IMR-90 (cell line): ENCODE measurements at regions not wholly inside any gene's neighbourhood (a gene's known extent, or its start where the extent isn't known, plus 50 kb on each side); places are given as distances from the start of the nearest gene placed in this dataset.

ENCODE experiments used
- ATAC-seq: fragments of 200-7000 bp; cut with Tn5 transposase; 2 replicates; pipeline ENCODE4 v1.9.1; 2020; ENCODE audit warnings: low read depth, mild to moderate bottlenecking, moderate library complexity
- BruUV-seq: library from RNA; stranded (reverse); fragments of 400-500 nt; replicated peaks from 2 replicates; lab custom pipeline; 2021; lab: Mats Ljungman, UMichigan
- CTCF ChIA-PET: fragments of 300-600 bp; formaldehyde crosslinking; extraction: SDS; loops from one replicate; lab custom pipeline; 2021; ENCODE audit warnings: antibody characterized with exemption; lab: Yijun Ruan, JAX
- POLR2A ChIA-PET: fragments of 300-600 bp; sonication (Branson Sonifier 250); formaldehyde crosslinking; loops from one replicate; lab custom pipeline; 2022; ENCODE audit warnings: antibody characterized with exemption; ENCODE audit not compliant: unreplicated experiment; lab: Charles Lee
- DNase-seq: peaks from one replicate; pipeline ENCODE4 v3.0.0; 2013
- H2AFZ ChIP-seq: replicated peaks from 2 replicates; pipeline ENCODE3; 2013; ENCODE audit warnings: low read length, mild to moderate bottlenecking; ENCODE audit not compliant: poor library complexity
- H2AK5ac ChIP-seq: 2 replicates; pipeline ENCODE4 v1.6.1; 2013; ENCODE audit warnings: low read depth, low read length, inconsistent platforms
- H2AK9ac ChIP-seq: replicated peaks from 2 replicates; pipeline ENCODE3; 2013; ENCODE audit warnings: mild to moderate bottlenecking, low read depth, low read length, moderate library complexity; ENCODE audit not compliant: poor library complexity
- H2BK120ac ChIP-seq: 2 replicates; pipeline ENCODE4 v1.6.1; 2013; ENCODE audit warnings: low read depth, low read length, inconsistent platforms
- H2BK15ac ChIP-seq: 3 replicates; pipeline ENCODE4 v1.6.1; 2013; ENCODE audit warnings: low read depth, low read length, inconsistent platforms
- H2BK20ac ChIP-seq: 2 replicates; pipeline ENCODE4 v1.6.1; 2013; ENCODE audit warnings: low read depth, mild to moderate bottlenecking, inconsistent platforms, low read length, moderate library complexity
- H2BK5ac ChIP-seq: 2 replicates; pipeline ENCODE4 v1.6.1; 2013; ENCODE audit warnings: mild to moderate bottlenecking, low read depth, low read length, inconsistent platforms; ENCODE audit not compliant: poor library complexity, severe bottlenecking
- H3K14ac ChIP-seq: replicated peaks from 2 replicates; pipeline ENCODE4 v1.6.1; 2013; ENCODE audit warnings: low read depth, low read length, inconsistent platforms
- H3K18ac ChIP-seq: 2 replicates; pipeline ENCODE4 v1.6.1; 2013; ENCODE audit warnings: low read depth, low read length, control low read depth
- H3K23ac ChIP-seq: 2 replicates; pipeline ENCODE4 v1.6.1; 2013; ENCODE audit warnings: low read depth, low read length, inconsistent platforms
- H3K27ac ChIP-seq: 2 replicates; pipeline ENCODE4 v1.5.1; 2013; ENCODE audit warnings: mild to moderate bottlenecking, control low read depth, low read length; ENCODE audit not compliant: insufficient read depth
- H3K27me3 ChIP-seq: 2 replicates; pipeline ENCODE4 v1.6.1; 2013; ENCODE audit warnings: low read length; ENCODE audit not compliant: control insufficient read depth, insufficient read depth
- H3K36me3 ChIP-seq: 2 replicates; pipeline ENCODE4 v1.6.1; 2013; ENCODE audit warnings: low read length, mixed read lengths; ENCODE audit not compliant: control insufficient read depth, insufficient read depth
- H3K4ac ChIP-seq: 2 replicates; pipeline ENCODE4 v1.6.1; 2013; ENCODE audit warnings: low read depth, low read length, inconsistent platforms
- H3K4me1 ChIP-seq: 2 replicates; pipeline ENCODE4 v1.6.1; 2013; ENCODE audit warnings: low read length, mixed read lengths; ENCODE audit not compliant: control insufficient read depth, insufficient read depth
- H3K4me2 ChIP-seq: 2 replicates; pipeline ENCODE4 v1.6.1; 2013; ENCODE audit warnings: low read depth, mild to moderate bottlenecking, control low read depth, low read length, moderate library complexity
- H3K4me3 ChIP-seq: 2 replicates; pipeline ENCODE4 v1.5.1; 2013; ENCODE audit warnings: low read depth, mild to moderate bottlenecking, control low read depth, low read length, moderate library complexity; ENCODE audit not compliant: insufficient read depth
- H3K56ac ChIP-seq: 2 replicates; pipeline ENCODE4 v1.6.1; 2013; ENCODE audit warnings: low read length, inconsistent platforms; ENCODE audit not compliant: insufficient read depth; ENCODE audit errors: extremely low read depth
- H3K79me1 ChIP-seq, 2 experiments: 2 replicates each; pipeline ENCODE4 v1.6.1; 2013; ENCODE audit warnings: low read length in 2 of 2, inconsistent platforms in 1 of 2, low read depth in 1 of 2
- H3K9ac ChIP-seq: 2 replicates; pipeline ENCODE4 v1.6.1; 2013; ENCODE audit warnings: low read depth, low read length, control low read depth
- H3K9me1 ChIP-seq: 2 replicates; pipeline ENCODE4 v1.6.1; 2013; ENCODE audit warnings: low read length, inconsistent platforms; ENCODE audit not compliant: insufficient read depth
- H3K9me3 ChIP-seq: 2 replicates; pipeline ENCODE4 v1.6.1; 2013; ENCODE audit warnings: low read length; ENCODE audit not compliant: control insufficient read depth, insufficient read depth
- H4K20me1 ChIP-seq: 2 replicates; pipeline ENCODE4 v1.6.1; 2013; ENCODE audit warnings: low read length, inconsistent platforms; ENCODE audit not compliant: insufficient read depth
- H4K5ac ChIP-seq: 2 replicates; pipeline ENCODE4 v1.6.1; 2013; ENCODE audit warnings: mild to moderate bottlenecking, low read depth, low read length, control low read depth
- H4K8ac ChIP-seq, 2 experiments: 2 replicates each; pipeline ENCODE4 v1.6.1; 2013; ENCODE audit warnings: low read depth in 2 of 2, low read length in 2 of 2, control low read depth in 1 of 2, inconsistent platforms in 1 of 2
- H4K91ac ChIP-seq: 2 replicates; pipeline ENCODE4 v1.6.1; 2013; ENCODE audit warnings: low read depth, low read length, inconsistent platforms; ENCODE audit not compliant: insufficient read depth
- BHLHE40 ChIP-seq: fragments of 150-350 bp; IDR thresholded peaks from 2 replicates; pipeline ENCODE4 v1.6.1; 2016; ENCODE audit warnings: mild to moderate bottlenecking, low read depth, low read length
- CEBPB ChIP-seq: IDR thresholded peaks from 2 replicates; pipeline ENCODE4 v1.6.1; 2012; ENCODE audit warnings: low read depth, low read length, improper control_type of control experiment
- CHD1 ChIP-seq: IDR thresholded peaks from 2 replicates; pipeline ENCODE4 v1.6.1; 2012; ENCODE audit warnings: low read depth, low read length, improper control_type of control experiment
- CTCF ChIP-seq: conservative IDR thresholded peaks from 2 replicates; pipeline ENCODE4 v1.5.1; 2012; ENCODE audit warnings: mild to moderate bottlenecking, low read depth, low read length, improper control_type of control experiment
- ELK1 ChIP-seq: fragments of 150-350 bp; IDR thresholded peaks from 2 replicates; pipeline ENCODE4 v1.6.1; 2016; ENCODE audit warnings: low read depth, mild to moderate bottlenecking, low read length, moderate library complexity, borderline replicate concordance
- FOS ChIP-seq: fragments of 150-350 bp; IDR thresholded peaks from 2 replicates; pipeline ENCODE4 v1.6.1; 2016; ENCODE audit warnings: low read depth, low read length
- MAFK ChIP-seq: IDR thresholded peaks from 2 replicates; pipeline ENCODE4 v1.6.1; 2012; ENCODE audit warnings: low read depth, low read length, improper control_type of control experiment
- MAZ ChIP-seq: IDR thresholded peaks from 2 replicates; pipeline ENCODE4 v1.6.1; 2012; ENCODE audit warnings: low read depth, mild to moderate bottlenecking, low read length, improper control_type of control experiment, moderate library complexity, borderline replicate concordance
- MXI1 ChIP-seq: IDR thresholded peaks from 2 replicates; pipeline ENCODE4 v1.6.1; 2012; ENCODE audit warnings: low read depth, mild to moderate bottlenecking, low read length, moderate library complexity, borderline replicate concordance
- NFE2L2 ChIP-seq: fragments of 150-350 bp; IDR thresholded peaks from 2 replicates; pipeline ENCODE4 v1.6.1; 2016; ENCODE audit warnings: low read depth, mild to moderate bottlenecking, low read length
- POLR2A ChIP-seq: IDR thresholded peaks from 2 replicates; pipeline ENCODE4 v1.6.1; 2012; ENCODE audit warnings: mild to moderate bottlenecking, low read depth, low read length
- RAD21 ChIP-seq: IDR thresholded peaks from 2 replicates; pipeline ENCODE4 v1.6.1; 2012; ENCODE audit warnings: low read length, improper control_type of control experiment
- RCOR1 ChIP-seq: IDR thresholded peaks from 2 replicates; pipeline ENCODE4 v1.6.1; 2012; ENCODE audit warnings: mild to moderate bottlenecking, low read length, improper control_type of control experiment; ENCODE audit not compliant: insufficient replicate concordance
- RFX5 ChIP-seq: IDR thresholded peaks from 2 replicates; pipeline ENCODE4 v1.8.0; 2012; ENCODE audit warnings: low read depth, mild to moderate bottlenecking, low read length, moderate library complexity
- SMC3 ChIP-seq: fragments of 150-350 bp; IDR thresholded peaks from 2 replicates; pipeline ENCODE4 v1.6.1; 2016; ENCODE audit warnings: low read depth, mild to moderate bottlenecking, antibody characterized with exemption, low read length, moderate library complexity
- USF2 ChIP-seq: fragments of 150-350 bp; IDR thresholded peaks from 2 replicates; pipeline ENCODE4 v1.6.1; 2017; ENCODE audit warnings: mild to moderate bottlenecking, antibody characterized with exemption, low read length, low read depth
- WGBS, 2 experiments: methylation state at CpG; one replicate each; pipeline versions ENCODE4 v1.1.5 to v1.1.7; 2013; ENCODE audit warnings: missing lambda C conversion rate in 2 of 2; ENCODE audit not compliant: insufficient read length in 1 of 2; ENCODE audit errors: extremely low coverage in 2 of 2; 5-methylcytosine and 5-hydroxymethylcytosine counted together
- dilution Hi-C: fragments of 300-500 bp; cut with HindIII; formaldehyde crosslinking; loops from one replicate; pipeline ENCODE4 v1.14.3; 2018; ENCODE audit warnings: low sequenced_read_pairs; ENCODE audit not compliant: unreplicated experiment
- in situ Hi-C: fragments of 300-500 bp; cut with MboI; formaldehyde crosslinking; loops from 3 replicates; pipeline ENCODE4 v1.14.3; 2019; ENCODE audit warnings: low sequenced_read_pairs, inconsistent platforms, mixed read lengths
- intact Hi-C: fragments of 100-400 bp; cut with micrococcal nuclease; formaldehyde crosslinking; loops from 2 replicates; pipeline ENCODE4 v1.10.0; 2022

GRCh38 chr13:78103936-78104335 lies 185.3 kb upstream of the EDNRB start:
- H3K9me1 ChIP-seq, result no peaks in the 10 kb centered on the region
- H3K9ac ChIP-seq, result no peak overlapping the region
- no peaks in the 10 kb centered on the region for H3K27me3 ChIP-seq
- H3K9me3 ChIP-seq, result no peaks in the 10 kb centered on the region
- no peak overlapping the region for H3K56ac ChIP-seq
- H3K79me1 ChIP-seq, result no peaks in the 10 kb centered on the region
- H3K27ac ChIP-seq, result no peak overlapping the region
- ATAC-seq, result no peak
- H4K20me1 ChIP-seq, result no peaks in the 10 kb centered on the region
- H3K23ac ChIP-seq, result no peak overlapping the region
- H3K4me3 ChIP-seq, result no peak overlapping the region
- no peak overlapping the region for H3K4ac ChIP-seq
- ChIA-PET CTCF (no interaction called here), POLR2A (no interaction called here)
- H3K4me2 ChIP-seq, result no peak overlapping the region
- no peak overlapping the region for H2BK15ac ChIP-seq
- no peak overlapping the region for H4K91ac ChIP-seq
- H2BK120ac ChIP-seq, result no peak overlapping the region
- in situ Hi-C loops, result no loop called here
- DNase-seq, result no peak
- intact Hi-C loops, result no loop called here
- H3K36me3 ChIP-seq, result no peaks in the 10 kb centered on the region
- TF ChIP-seq BHLHE40 (no peak), RAD21 (no peak), SMC3 (no peak), RCOR1 (no peak), ELK1 (no peak), CHD1 (no peak), CEBPB (no peak), NFE2L2 (no peak), FOS (no peak), POLR2A (no peak), MXI1 (no peak), RFX5 (no peak), MAFK (no peak), MAZ (no peak), CTCF (no peak), USF2 (no peak)
- no peak overlapping the region for H2AK9ac ChIP-seq
- no peak overlapping the region for H2BK5ac ChIP-seq
- H4K8ac ChIP-seq, result no peak overlapping the region
- H3K14ac ChIP-seq, result no peak overlapping the region
- dilution Hi-C loops, result no loop called here
- WGBS, 2 experiments, result no CpG with 5 or more reads among the region's 2 CpGs
- no peak overlapping the region for H2AFZ ChIP-seq
- no peak overlapping the region for H2BK20ac ChIP-seq
- no peaks in the 10 kb centered on the region for H3K4me1 ChIP-seq
- BruUV-seq, result no TSS peak
- H2AK5ac ChIP-seq, result no peak overlapping the region
- no peak overlapping the region for H3K18ac ChIP-seq
- no peak overlapping the region for H4K5ac ChIP-seq
